Neural progenitor cell (in vitro differentiated cells): ENCODE measurements at regions not wholly inside any gene's neighbourhood (a gene's known extent, or its start where the extent isn't known, plus 50 kb on each side); places are given as distances from the start of the nearest gene placed in this dataset.

ENCODE experiments used
- EZH2 ChIP-seq: fragments of 200-600 bp; sonication (generic); IDR thresholded peaks from 2 replicates; pipeline ENCODE4 v1.6.1; 2017; ENCODE audit warnings: antibody characterized with exemption, mild to moderate bottlenecking, moderate library complexity
- EZH2phosphoT487 ChIP-seq: fragments of 200-600 bp; sonication (generic); IDR thresholded peaks from 2 replicates; pipeline ENCODE4 v1.6.1; 2017; ENCODE audit warnings: antibody characterized with exemption
- TF ChIP-seq, protein P1 (sequence below): fragments of 200-600 bp; sonication (generic); IDR thresholded peaks from 2 replicates; pipeline ENCODE4 v1.5.1; 2017; ENCODE audit warnings: antibody characterized with exemption, mild to moderate bottlenecking

DNA sequence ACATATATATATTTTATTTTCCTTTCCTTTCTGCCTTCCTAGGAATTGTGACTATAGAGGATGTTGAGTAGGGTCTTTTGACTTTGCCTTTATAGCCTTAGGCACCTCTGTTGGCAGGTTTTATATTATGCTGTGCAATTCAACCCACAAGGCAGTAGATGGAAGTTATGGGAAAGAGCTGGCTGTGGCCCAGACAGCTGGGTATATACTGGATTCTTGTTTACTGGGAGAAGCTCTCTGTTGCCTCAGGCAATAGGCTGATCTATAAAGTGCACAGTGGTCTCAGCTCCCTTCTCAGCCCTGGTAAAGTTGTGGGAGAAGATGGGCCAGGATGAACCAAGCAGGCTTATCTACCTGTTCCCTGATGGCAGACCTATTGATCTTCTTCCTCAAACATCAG, 342.0 kb downstream of the GBA3 start:
- no peak for TF ChIP-seq EZH2
- no peak for TF ChIP-seq EZH2phosphoT487
- TF ChIP-seq, protein P1, sequence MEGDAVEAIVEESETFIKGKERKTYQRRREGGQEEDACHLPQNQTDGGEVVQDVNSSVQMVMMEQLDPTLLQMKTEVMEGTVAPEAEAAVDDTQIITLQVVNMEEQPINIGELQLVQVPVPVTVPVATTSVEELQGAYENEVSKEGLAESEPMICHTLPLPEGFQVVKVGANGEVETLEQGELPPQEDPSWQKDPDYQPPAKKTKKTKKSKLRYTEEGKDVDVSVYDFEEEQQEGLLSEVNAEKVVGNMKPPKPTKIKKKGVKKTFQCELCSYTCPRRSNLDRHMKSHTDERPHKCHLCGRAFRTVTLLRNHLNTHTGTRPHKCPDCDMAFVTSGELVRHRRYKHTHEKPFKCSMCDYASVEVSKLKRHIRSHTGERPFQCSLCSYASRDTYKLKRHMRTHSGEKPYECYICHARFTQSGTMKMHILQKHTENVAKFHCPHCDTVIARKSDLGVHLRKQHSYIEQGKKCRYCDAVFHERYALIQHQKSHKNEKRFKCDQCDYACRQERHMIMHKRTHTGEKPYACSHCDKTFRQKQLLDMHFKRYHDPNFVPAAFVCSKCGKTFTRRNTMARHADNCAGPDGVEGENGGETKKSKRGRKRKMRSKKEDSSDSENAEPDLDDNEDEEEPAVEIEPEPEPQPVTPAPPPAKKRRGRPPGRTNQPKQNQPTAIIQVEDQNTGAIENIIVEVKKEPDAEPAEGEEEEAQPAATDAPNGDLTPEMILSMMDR = no peak
